ENCODE measurements at regions not wholly inside any gene's neighbourhood (a gene's known extent, or its start where the extent isn't known, plus 50 kb on each side); places are given as distances from the start of the nearest gene placed in this dataset.

DNA sequence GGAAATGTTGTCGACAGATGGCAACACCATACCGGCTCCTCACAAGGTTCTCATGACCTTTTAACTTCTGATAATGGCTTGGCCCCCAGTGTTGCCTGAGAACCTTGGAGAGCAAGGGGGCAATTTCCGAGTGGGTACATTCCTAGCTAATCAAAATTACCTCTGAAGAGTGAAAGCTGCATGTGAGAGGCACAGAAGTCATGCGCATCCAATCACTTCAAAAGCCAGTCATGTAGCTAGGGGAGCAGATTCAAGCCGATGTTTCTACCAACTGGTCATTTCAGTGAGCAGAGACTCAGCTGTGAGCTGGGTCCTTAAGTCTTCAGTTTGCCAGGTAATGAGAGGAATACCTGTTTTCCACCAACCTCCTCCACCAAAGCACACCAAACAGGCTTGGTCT lies 111.4 kb downstream of the LIPG start:
- in situ Hi-C loops (cut with MboI) = no loop called here
- no peak for ATAC-seq

More for the DNA sequence above, 111.4 kb downstream of the LIPG start:
- CTCF ChIA-PET = no interaction called here
- H3K4me3 ChIP-seq = no peak overlapping the region
- no peaks in the 10 kb centered on the region for H3K36me3 ChIP-seq (ENCODE audit: control insufficient read depth in 2 of 2, insufficient read depth in 2 of 2, low read length in 1 of 2)
- RAD21 ChIA-PET (ENCODE audit: unreplicated experiment) = no interaction called here
- H3K27me3 ChIP-seq (replicated peaks in 1 of 2; ENCODE audit: control insufficient read depth in 2 of 2, insufficient read depth in 2 of 2, low read length in 1 of 2) = no peaks in the 10 kb centered on the region; a peak in 1 of 4 replicates
- no peaks in the 10 kb centered on the region for H4K20me1 ChIP-seq (ENCODE audit: control insufficient read depth, insufficient read depth)
- TF ChIP-seq FOXM1 (IDR thresholded peaks at IDR 0.05; ENCODE audit: low read depth, low read length) (no peak), BMI1 (IDR thresholded peaks at IDR 0.05; ENCODE audit: borderline replicate concordance) (no peak), POU2F2 (IDR thresholded peaks at IDR 0.05; ENCODE audit: borderline replicate concordance, low read depth, low read length) (no peak), SMC3 (IDR thresholded peaks at IDR 0.05; ENCODE audit: borderline replicate concordance, low read length) (no peak), NBN (IDR thresholded peaks at IDR 0.05) (no peak), CHD2 (IDR thresholded peaks at IDR 0.05; ENCODE audit: borderline replicate concordance, low read depth, low read length) (no peak), ETV6 (conservative IDR thresholded peaks at IDR 0.05 in 1 of 2, IDR thresholded peaks at IDR 0.05 in 1 of 2; ENCODE audit: borderline replicate concordance in 1 of 2, low read depth in 1 of 2) (no peak), EZH2 (IDR thresholded peaks at IDR 0.05; ENCODE audit: borderline replicate concordance, control insufficient read depth, low read depth, low read length) (no peak), CBX5 (IDR thresholded peaks at IDR 0.05; ENCODE audit: low read depth) (no peak), FOXK2 (IDR thresholded peaks at IDR 0.05) (no peak), WRNIP1 (IDR thresholded peaks at IDR 0.05; ENCODE audit: borderline replicate concordance, low read depth, low read length) (no peak)
- TF ChIP-seq, protein P1, sequence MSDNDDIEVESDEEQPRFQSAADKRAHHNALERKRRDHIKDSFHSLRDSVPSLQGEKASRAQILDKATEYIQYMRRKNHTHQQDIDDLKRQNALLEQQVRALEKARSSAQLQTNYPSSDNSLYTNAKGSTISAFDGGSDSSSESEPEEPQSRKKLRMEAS (IDR thresholded peaks at IDR 0.05; ENCODE audit: low read depth, low read length) = no peak
- TF ChIP-seq, protein P2, sequence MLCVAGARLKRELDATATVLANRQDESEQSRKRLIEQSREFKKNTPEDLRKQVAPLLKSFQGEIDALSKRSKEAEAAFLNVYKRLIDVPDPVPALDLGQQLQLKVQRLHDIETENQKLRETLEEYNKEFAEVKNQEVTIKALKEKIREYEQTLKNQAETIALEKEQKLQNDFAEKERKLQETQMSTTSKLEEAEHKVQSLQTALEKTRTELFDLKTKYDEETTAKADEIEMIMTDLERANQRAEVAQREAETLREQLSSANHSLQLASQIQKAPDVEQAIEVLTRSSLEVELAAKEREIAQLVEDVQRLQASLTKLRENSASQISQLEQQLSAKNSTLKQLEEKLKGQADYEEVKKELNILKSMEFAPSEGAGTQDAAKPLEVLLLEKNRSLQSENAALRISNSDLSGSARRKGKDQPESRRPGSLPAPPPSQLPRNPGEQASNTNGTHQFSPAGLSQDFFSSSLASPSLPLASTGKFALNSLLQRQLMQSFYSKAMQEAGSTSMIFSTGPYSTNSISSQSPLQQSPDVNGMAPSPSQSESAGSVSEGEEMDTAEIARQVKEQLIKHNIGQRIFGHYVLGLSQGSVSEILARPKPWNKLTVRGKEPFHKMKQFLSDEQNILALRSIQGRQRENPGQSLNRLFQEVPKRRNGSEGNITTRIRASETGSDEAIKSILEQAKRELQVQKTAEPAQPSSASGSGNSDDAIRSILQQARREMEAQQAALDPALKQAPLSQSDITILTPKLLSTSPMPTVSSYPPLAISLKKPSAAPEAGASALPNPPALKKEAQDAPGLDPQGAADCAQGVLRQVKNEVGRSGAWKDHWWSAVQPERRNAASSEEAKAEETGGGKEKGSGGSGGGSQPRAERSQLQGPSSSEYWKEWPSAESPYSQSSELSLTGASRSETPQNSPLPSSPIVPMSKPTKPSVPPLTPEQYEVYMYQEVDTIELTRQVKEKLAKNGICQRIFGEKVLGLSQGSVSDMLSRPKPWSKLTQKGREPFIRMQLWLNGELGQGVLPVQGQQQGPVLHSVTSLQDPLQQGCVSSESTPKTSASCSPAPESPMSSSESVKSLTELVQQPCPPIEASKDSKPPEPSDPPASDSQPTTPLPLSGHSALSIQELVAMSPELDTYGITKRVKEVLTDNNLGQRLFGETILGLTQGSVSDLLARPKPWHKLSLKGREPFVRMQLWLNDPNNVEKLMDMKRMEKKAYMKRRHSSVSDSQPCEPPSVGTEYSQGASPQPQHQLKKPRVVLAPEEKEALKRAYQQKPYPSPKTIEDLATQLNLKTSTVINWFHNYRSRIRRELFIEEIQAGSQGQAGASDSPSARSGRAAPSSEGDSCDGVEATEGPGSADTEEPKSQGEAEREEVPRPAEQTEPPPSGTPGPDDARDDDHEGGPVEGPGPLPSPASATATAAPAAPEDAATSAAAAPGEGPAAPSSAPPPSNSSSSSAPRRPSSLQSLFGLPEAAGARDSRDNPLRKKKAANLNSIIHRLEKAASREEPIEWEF (IDR thresholded peaks at IDR 0.05; ENCODE audit: insufficient replicate concordance, low read depth, low read length) = no peak
- FAIRE-seq (no peak), DNase-seq (ENCODE audit: low read depth, low spot score) (no peak)
- no peak overlapping the region for H3K27ac ChIP-seq (ENCODE audit: control insufficient read depth, insufficient read depth)
- no peak overlapping the region for H2AFZ ChIP-seq (ENCODE audit: control insufficient read depth, low read depth, low read length)
- no peaks in the 10 kb centered on the region; the same call in 2 of the 3 replicates for H3K9me3 ChIP-seq (replicated peaks; ENCODE audit: control insufficient read depth, insufficient read depth, low read length)
- no TSS peak for BruUV-seq (replicated peaks)
- SMC1A ChIA-PET (ENCODE audit: uncharacterized antibody, unreplicated experiment) = interaction anchor here (1.2 kb wide), 1 partner anchor 50 kb away, joined by 3 read pairs; no protein-coding TSS in a partner anchor
- no peak overlapping the region for H3K4me2 ChIP-seq (ENCODE audit: control insufficient read depth, insufficient read depth)
- intact Hi-C loops (cut with micrococcal nuclease; ENCODE audit: unreplicated experiment) = no loop called here
- 65% methylated on average over 5 of the region's 5 CpGs for WGBS (ENCODE audit: insufficient coverage, insufficient replicate concordance, low lambda C conversion rate, missing lambda C conversion rate)
- H3K9ac ChIP-seq (ENCODE audit: control insufficient read depth, insufficient read depth, low read length) = no peak overlapping the region
- no peaks in the 10 kb centered on the region for H3K79me2 ChIP-seq (ENCODE audit: control insufficient read depth, insufficient read depth, low read length)
- no peaks in the 10 kb centered on the region for H3K4me1 ChIP-seq (ENCODE audit: control insufficient read depth, insufficient read depth, low read length)
- POLR2A ChIA-PET = no interaction called here

Data from GM12878 (cell line).